Liver (tissue), 8 donors: ENCODE measurements at regions not wholly inside any gene's neighbourhood (a gene's known extent, or its start where the extent isn't known, plus 50 kb on each side); places are given as distances from the start of the nearest gene placed in this dataset.
"Not testable (repeated sequence)": the region's sequence is repeated elsewhere in the genome, so short reads cannot be mapped to it uniquely, and the experiment has no call there.

Source experiments
- DNase-seq: peaks from one replicate; pipeline ENCODE4 v3.0.0-alpha.2; 2017; ENCODE audit warnings: low spot score
- H3K27ac ChIP-seq, 2 donors: one replicate each; pipeline ENCODE4 v1.7.0; 2013; ENCODE audit warnings: inconsistent platforms in 2 of 2, low read length in 2 of 2, control low read depth in 1 of 2, low read depth in 1 of 2, mild to moderate bottlenecking in 1 of 2
- H3K27me3 ChIP-seq, 4 donors: one replicate each; pipeline versions ENCODE4 v1.6.1 to v1.7.0; 2013; ENCODE audit warnings: low read length in 3 of 4, inconsistent platforms in 1 of 4, mild to moderate bottlenecking in 1 of 4, moderate library complexity in 1 of 4; ENCODE audit not compliant: control insufficient read depth in 4 of 4, insufficient read depth in 4 of 4
- H3K36me3 ChIP-seq, 4 donors: one replicate each; pipeline versions ENCODE4 v1.6.1 to v1.7.0; 2013; ENCODE audit warnings: low read length in 3 of 4, mild to moderate bottlenecking in 3 of 4, low read depth in 1 of 4, moderate library complexity in 1 of 4; ENCODE audit not compliant: control insufficient read depth in 4 of 4, insufficient read depth in 3 of 4
- H3K4me1 ChIP-seq, 4 donors: one replicate each; pipeline versions ENCODE4 v1.6.1 to v1.7.0; 2013; ENCODE audit warnings: low read length in 3 of 4, mild to moderate bottlenecking in 3 of 4, moderate library complexity in 1 of 4; ENCODE audit not compliant: control insufficient read depth in 4 of 4, insufficient read depth in 4 of 4
- H3K4me3 ChIP-seq, 3 donors: one replicate each; pipeline versions ENCODE4 v1.6.1 to v1.7.0; 2013; ENCODE audit warnings: low read length in 3 of 3, control low read depth in 1 of 3, low read depth in 1 of 3, mild to moderate bottlenecking in 1 of 3
- H3K9ac ChIP-seq, 2 donors: one replicate each; pipeline ENCODE4 v1.7.0; 2013; ENCODE audit warnings: low read length in 2 of 2, mild to moderate bottlenecking in 2 of 2, moderate library complexity in 2 of 2, control low read depth in 1 of 2, low read depth in 1 of 2
- H3K9me3 ChIP-seq, 4 donors: one replicate each; pipeline versions ENCODE4 v1.6.1 to v1.7.0; 2013; ENCODE audit warnings: low read length in 3 of 4; ENCODE audit not compliant: control insufficient read depth in 4 of 4
- ATF3 ChIP-seq: IDR thresholded peaks from 2 replicates; pipeline ENCODE4 v1.6.1; 2016; ENCODE audit warnings: antibody characterized with exemption
- CTCF ChIP-seq: fragments of 150-350 bp; IDR thresholded peaks from 2 replicates; pipeline ENCODE4 v1.5.1; 2017; ENCODE audit warnings: improper control_type of control experiment, low read depth, low read length; ENCODE audit not compliant: missing input control
- EGR1 ChIP-seq, 2 donors: IDR thresholded peaks; 2 replicates each; pipeline ENCODE4 v1.6.1; 2016 to 2018; ENCODE audit warnings: antibody characterized with exemption in 2 of 2, low read depth in 2 of 2
- GABPA ChIP-seq, 2 donors: IDR thresholded peaks in 1 of 2; conservative IDR thresholded peaks in 1 of 2; 2 replicates each; pipeline ENCODE4 v1.6.1; 2016; ENCODE audit warnings: antibody characterized with exemption in 2 of 2, mild to moderate bottlenecking in 1 of 2, moderate library complexity in 1 of 2
- HNF4A ChIP-seq, 2 donors: conservative IDR thresholded peaks; 2 replicates each; pipeline ENCODE4 v1.6.1; 2016; ENCODE audit warnings: antibody characterized with exemption in 2 of 2, mild to moderate bottlenecking in 2 of 2
- HNF4G ChIP-seq: IDR thresholded peaks from 2 replicates; pipeline ENCODE4 v1.6.1; 2016; ENCODE audit warnings: antibody characterized with exemption
- MAX ChIP-seq: IDR thresholded peaks from 2 replicates; pipeline ENCODE4 v1.6.1; 2016; ENCODE audit warnings: antibody characterized with exemption
- NR2F2 ChIP-seq: IDR thresholded peaks from 2 replicates; pipeline ENCODE4 v1.6.1; 2016; ENCODE audit warnings: antibody characterized with exemption
- RAD21 ChIP-seq, 2 donors: IDR thresholded peaks; 2 replicates each; pipeline ENCODE4 v1.6.1; 2016; ENCODE audit warnings: antibody characterized with exemption in 2 of 2, mild to moderate bottlenecking in 2 of 2
- REST ChIP-seq: IDR thresholded peaks from 2 replicates; pipeline ENCODE4 v1.6.1; 2016; ENCODE audit warnings: antibody characterized with exemption, mild to moderate bottlenecking
- RXRA ChIP-seq, 2 donors: IDR thresholded peaks; 2 replicates each; pipeline ENCODE4 v1.6.1; 2017 to 2018; ENCODE audit warnings: antibody characterized with exemption in 2 of 2, mild to moderate bottlenecking in 1 of 2
- SP1 ChIP-seq: IDR thresholded peaks from 2 replicates; pipeline ENCODE4 v1.6.1; 2018; ENCODE audit warnings: antibody characterized with exemption, mild to moderate bottlenecking
- TAF1 ChIP-seq: conservative IDR thresholded peaks from 2 replicates; pipeline ENCODE4 v1.6.1; 2016; ENCODE audit warnings: antibody characterized with exemption, mild to moderate bottlenecking
- YY1 ChIP-seq: IDR thresholded peaks from 2 replicates; pipeline ENCODE4 v1.6.1; 2016; ENCODE audit warnings: antibody characterized with exemption, mild to moderate bottlenecking
- ZBTB33 ChIP-seq: IDR thresholded peaks from 2 replicates; pipeline ENCODE4 v1.6.1; 2016; ENCODE audit warnings: antibody characterized with exemption
- WGBS: extraction: QIAGEN DNeasy Blood & Tissue Kit; methylation state at CpG from one replicate; pipeline ENCODE4 v1.1.7; 2013; 5-methylcytosine and 5-hydroxymethylcytosine counted together
- donor health status: healthy.
- donor health status: healthy.
- donor health status: healthy.
- donor health status: healthy.
- donor health status: healthy.

GRCh38 chr3:5054098-5054497 is 68.0 kb upstream of the ARL8B start:
- no peaks in the 10 kb centered on the region for H3K36me3 ChIP-seq
- H3K4me3 ChIP-seq, result no peak overlapping the region
- H3K27ac ChIP-seq, result no peak overlapping the region
- no peaks in the 10 kb centered on the region for H3K27me3 ChIP-seq
- 84% methylated on average over 4 of the region's 4 CpGs for WGBS
- H3K9me3 ChIP-seq, result no peaks in the 10 kb centered on the region
- TF ChIP-seq MAX (no peak), RAD21 (IDR thresholded peaks at IDR 0.05) (no peak), GABPA (IDR thresholded peaks at IDR 0.05 in 1 of 2, conservative IDR thresholded peaks at IDR 0.05 in 1 of 2) (no peak)
- H3K4me1 ChIP-seq, result no peaks in the 10 kb centered on the region
- H3K9ac ChIP-seq, result no peak overlapping the region
- no peak for DNase-seq

- not testable (repeated sequence) for H3K27ac ChIP-seq, H3K27me3 ChIP-seq, H3K9ac ChIP-seq, H3K4me1 ChIP-seq, H3K36me3 ChIP-seq, H3K4me3 ChIP-seq, DNase-seq, H3K9me3 ChIP-seq
- WGBS, result 72% methylated on average over 6 of the region's 6 CpGs
- TF ChIP-seq HNF4A (conservative IDR thresholded peaks at IDR 0.05), result peak in 1 of 2 donors; percentile 35
Measured at GRCh38 chr3:5054579-5054978, 67.5 kb upstream of the ARL8B start.

- no peaks in the 10 kb centered on the region for H3K9me3 ChIP-seq
- H3K27me3 ChIP-seq, result no peaks in the 10 kb centered on the region
- no peaks in the 10 kb centered on the region for H3K4me1 ChIP-seq
- TF ChIP-seq NR2F2 (no peak), HNF4G (no peak), GABPA (IDR thresholded peaks at IDR 0.05 in 1 of 2, conservative IDR thresholded peaks at IDR 0.05 in 1 of 2) (no peak), RXRA (IDR thresholded peaks at IDR 0.05) (no peak)
- peak overlapping the region in 1 of 2 donors; percentile 1 for H3K9ac ChIP-seq
- no peak for DNase-seq
- H3K4me3 ChIP-seq, result no peak overlapping the region
- 82% methylated on average over 6 of the region's 6 CpGs for WGBS
- no peaks in the 10 kb centered on the region for H3K36me3 ChIP-seq
- no peak overlapping the region for H3K27ac ChIP-seq
Measured at GRCh38 chr3:5055357-5056110, 66.6 kb upstream of the ARL8B start.

GRCh38 chr3:5056111-5056391 is 66.0 kb upstream of the ARL8B start:
- H3K27me3 ChIP-seq, result no peaks in the 10 kb centered on the region
- no peak for DNase-seq
- WGBS, result 84% methylated on average over 3 of the region's 3 CpGs
- no peak overlapping the region for H3K4me3 ChIP-seq
- H3K4me1 ChIP-seq, result no peaks in the 10 kb centered on the region
- no peak overlapping the region for H3K9ac ChIP-seq
- H3K9me3 ChIP-seq, result no peaks in the 10 kb centered on the region
- no peaks in the 10 kb centered on the region for H3K36me3 ChIP-seq
- no peak overlapping the region for H3K27ac ChIP-seq
- TF ChIP-seq CTCF (no peak), MAX (no peak), HNF4G (no peak), EGR1 (IDR thresholded peaks at IDR 0.05; ENCODE audit: low read depth in 2 of 2) (no peak), TAF1 (no peak), SP1 (no peak), REST (no peak), YY1 (no peak), NR2F2 (no peak), HNF4A (conservative IDR thresholded peaks at IDR 0.05) (no peak), ATF3 (no peak), GABPA (IDR thresholded peaks at IDR 0.05 in 1 of 2, conservative IDR thresholded peaks at IDR 0.05 in 1 of 2) (no peak), ZBTB33 (no peak)
